ENCODE measurements at regions not wholly inside any gene's neighbourhood (a gene's known extent, or its start where the extent isn't known, plus 50 kb on each side); places are given as distances from the start of the nearest gene placed in this dataset.
"Not testable (repeated sequence)": the region's sequence is repeated elsewhere in the genome, so short reads cannot be mapped to it uniquely, and the experiment has no call there.

GRCh38 chr10:22158426-22158825 is 59.4 kb downstream of the EBLN1 start:
- TF ChIP-seq CTCF (IDR thresholded peaks at IDR 0.05; ENCODE audit: borderline replicate concordance, insufficient read depth, low read depth, low read length), result no peak
- H3K4me3 ChIP-seq (ENCODE audit: low read depth, low read length), result no peak overlapping the region

GRCh38 chr10:22156750-22157149 is 61.1 kb downstream of the EBLN1 start:
- TF ChIP-seq CTCF (IDR thresholded peaks at IDR 0.05; ENCODE audit: borderline replicate concordance, insufficient read depth, low read depth, low read length), result no peak
- no peak overlapping the region for H3K4me3 ChIP-seq (ENCODE audit: low read depth, low read length)

- H3K4me3 ChIP-seq (ENCODE audit: low read depth, low read length), result no peak overlapping the region
- no peak for TF ChIP-seq CTCF (IDR thresholded peaks at IDR 0.05; ENCODE audit: borderline replicate concordance, insufficient read depth, low read depth, low read length)
Observed at GRCh38 chr10:22152403-22152802, 65.4 kb downstream of the EBLN1 start.

GRCh38 chr10:22150842-22151241 is 67.0 kb downstream of the EBLN1 start:
- H3K4me3 ChIP-seq (ENCODE audit: low read depth, low read length), result no peak overlapping the region
- no peak for TF ChIP-seq CTCF (IDR thresholded peaks at IDR 0.05; ENCODE audit: borderline replicate concordance, insufficient read depth, low read depth, low read length)

GRCh38 chr10:22148961-22149360 is 68.9 kb downstream of the EBLN1 start:
- no peak overlapping the region for H3K4me3 ChIP-seq (ENCODE audit: low read depth, low read length)
- no peak for TF ChIP-seq CTCF (IDR thresholded peaks at IDR 0.05; ENCODE audit: borderline replicate concordance, insufficient read depth, low read depth, low read length)

- not testable (repeated sequence) for H3K4me3 ChIP-seq (ENCODE audit: low read depth, low read length)
Observed at GRCh38 chr10:22145873-22146272, 71.9 kb downstream of the EBLN1 start.

GRCh38 chr10:22137542-22137941 is 80.3 kb downstream of the EBLN1 start:
- TF ChIP-seq CTCF (IDR thresholded peaks at IDR 0.05; ENCODE audit: borderline replicate concordance, insufficient read depth, low read depth, low read length), result no peak

GRCh38 chr10:22135591-22135990 is 82.2 kb downstream of the EBLN1 start:
- no peak overlapping the region for H3K4me3 ChIP-seq (ENCODE audit: low read depth, low read length)
- no peak for TF ChIP-seq CTCF (IDR thresholded peaks at IDR 0.05; ENCODE audit: borderline replicate concordance, insufficient read depth, low read depth, low read length)

More at GRCh38 chr10:22137542-22137941, 80.3 kb downstream of the EBLN1 start:
- no peak overlapping the region for H3K4me3 ChIP-seq (ENCODE audit: low read depth, low read length)
